T-helper 2 cell (primary cell): ENCODE measurements at regions not wholly inside any gene's neighbourhood (a gene's known extent, or its start where the extent isn't known, plus 50 kb on each side); places are given as distances from the start of the nearest gene placed in this dataset.
"Not testable (repeated sequence)": the region's sequence is repeated elsewhere in the genome, so short reads cannot be mapped to it uniquely, and the experiment has no call there.

Experiments
- DNase-seq, 5 experiments: peaks; one replicate each; pipeline versions ENCODE4 v3.0.0 to v3.0.0-alpha.2; 2012 to 2022

DNA sequence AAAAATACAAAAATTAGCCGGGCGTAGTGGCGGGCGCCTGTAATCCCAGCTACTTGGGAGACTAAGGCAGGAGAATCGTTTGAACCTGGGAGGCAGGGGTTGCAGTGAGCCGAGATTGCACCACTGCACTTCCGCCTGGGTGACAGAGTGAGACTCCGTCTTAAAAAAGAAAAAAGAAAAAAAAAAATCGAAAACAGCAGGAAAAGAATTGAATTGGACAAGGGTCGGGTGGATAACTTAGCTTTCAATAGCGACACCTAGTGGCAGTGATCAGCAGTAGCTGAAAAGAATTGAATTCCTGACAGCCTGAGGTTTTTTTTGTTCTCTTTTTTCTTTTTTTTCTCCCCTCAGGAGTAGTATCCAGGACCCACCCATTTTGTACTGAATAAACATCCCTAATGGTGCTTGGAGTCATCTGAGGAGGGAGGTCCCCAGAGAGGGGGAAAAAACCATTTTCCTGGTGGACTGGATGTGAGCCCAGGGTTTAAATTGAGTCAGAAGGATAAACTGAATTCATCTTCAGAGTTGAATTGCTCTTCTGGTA is 55.1 kb downstream of the CYCS start:
- peak in 4 of 5 experiments; percentile 5 to 72 (median 30) for DNase-seq

- DNase-seq, result no peak
Measured at GRCh38 chr7:25068502-25069213, 56.4 kb downstream of the CYCS start.

- DNase-seq, result no peak
Measured at GRCh38 chr7:25067726-25068501, 57.1 kb downstream of the CYCS start.

- DNase-seq, result no peak
Measured at GRCh38 chr7:25066253-25066652, 58.8 kb downstream of the CYCS start.

- DNase-seq, result no peak
Measured at GRCh38 chr7:25062380-25062779, 62.7 kb downstream of the CYCS start.

DNA sequence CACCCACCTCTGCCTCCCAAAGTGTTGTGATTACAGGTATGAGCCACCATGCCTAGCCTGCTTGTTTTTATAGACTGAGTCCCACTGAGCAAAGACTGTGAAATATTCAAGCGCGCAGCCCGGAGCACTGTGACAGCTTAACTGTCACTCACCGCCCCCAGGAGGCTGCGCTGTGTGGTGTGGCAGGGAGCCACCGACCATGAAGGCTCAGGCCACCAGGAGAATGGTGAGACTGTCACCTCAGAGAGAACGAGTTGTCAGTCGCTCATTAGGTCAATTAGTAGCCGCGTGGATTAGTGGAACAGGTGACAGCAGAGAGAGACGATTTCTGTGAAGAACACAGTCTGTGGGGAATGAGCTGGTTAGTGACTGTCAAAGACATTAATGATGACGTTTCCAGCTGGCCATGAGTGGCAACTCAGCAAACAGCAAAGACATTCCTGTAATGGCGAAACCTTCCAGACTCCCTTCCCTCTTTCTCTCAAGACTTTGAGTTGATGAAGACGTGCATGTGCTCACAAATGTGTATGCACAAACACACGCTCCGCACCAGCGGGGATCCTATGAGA is 64.5 kb downstream of the CYCS start:
- DNase-seq, result no peak

GRCh38 chr7:25059576-25059975 is 65.5 kb downstream of the CYCS start:
- no peak for DNase-seq

DNA sequence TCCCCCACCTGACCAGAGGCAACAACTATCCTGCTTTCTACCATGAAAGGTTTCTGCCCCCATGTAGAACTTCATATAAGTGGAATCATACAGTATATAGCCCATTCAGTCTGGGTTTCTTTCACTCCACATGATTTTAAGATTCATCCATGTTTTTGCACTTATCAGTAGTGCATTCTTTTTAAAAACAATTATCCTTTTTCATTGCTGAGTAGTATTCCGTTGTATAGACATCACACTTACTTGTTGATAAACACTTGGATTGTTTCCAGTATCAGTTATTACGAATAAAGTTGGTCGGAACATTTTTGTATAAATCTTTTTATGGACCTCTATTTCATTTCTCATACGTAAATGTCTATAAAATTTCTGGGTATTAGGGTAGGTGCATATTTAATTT is 68.7 kb downstream of the CYCS start:
- no peak for DNase-seq

DNA sequence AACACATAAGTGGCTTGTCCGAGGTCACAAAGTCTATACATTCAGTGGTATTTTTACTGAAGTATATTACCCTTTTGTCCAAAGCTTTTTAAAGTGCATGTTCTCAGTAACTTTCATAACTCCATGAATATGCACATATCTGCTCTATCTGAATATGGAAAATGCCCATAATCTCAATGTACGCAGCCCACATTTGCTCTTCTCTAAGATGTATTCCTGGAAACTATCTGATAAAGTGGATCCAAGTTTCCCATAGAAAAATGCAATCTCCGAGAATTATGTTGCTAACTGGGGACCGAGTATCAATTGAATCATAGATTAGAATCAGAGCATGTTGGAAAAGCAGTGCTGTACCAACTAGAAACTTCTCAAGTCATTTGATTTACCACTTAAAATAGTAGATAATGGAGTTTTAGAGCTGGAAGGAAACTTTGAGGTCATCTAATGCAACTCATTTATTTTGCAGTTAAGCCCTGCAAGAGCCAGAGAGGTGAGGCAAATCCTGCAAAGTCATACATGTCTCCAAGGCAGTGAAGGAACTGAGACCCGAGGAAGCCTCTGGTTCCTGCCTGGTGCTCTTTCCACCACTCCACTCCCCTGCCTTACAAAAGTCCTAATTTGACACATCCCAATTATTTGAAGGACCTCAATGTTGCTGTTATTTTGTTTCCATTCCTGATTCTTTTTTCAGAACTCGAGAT is 69.4 kb downstream of the CYCS start:
- no peak for DNase-seq

DNA sequence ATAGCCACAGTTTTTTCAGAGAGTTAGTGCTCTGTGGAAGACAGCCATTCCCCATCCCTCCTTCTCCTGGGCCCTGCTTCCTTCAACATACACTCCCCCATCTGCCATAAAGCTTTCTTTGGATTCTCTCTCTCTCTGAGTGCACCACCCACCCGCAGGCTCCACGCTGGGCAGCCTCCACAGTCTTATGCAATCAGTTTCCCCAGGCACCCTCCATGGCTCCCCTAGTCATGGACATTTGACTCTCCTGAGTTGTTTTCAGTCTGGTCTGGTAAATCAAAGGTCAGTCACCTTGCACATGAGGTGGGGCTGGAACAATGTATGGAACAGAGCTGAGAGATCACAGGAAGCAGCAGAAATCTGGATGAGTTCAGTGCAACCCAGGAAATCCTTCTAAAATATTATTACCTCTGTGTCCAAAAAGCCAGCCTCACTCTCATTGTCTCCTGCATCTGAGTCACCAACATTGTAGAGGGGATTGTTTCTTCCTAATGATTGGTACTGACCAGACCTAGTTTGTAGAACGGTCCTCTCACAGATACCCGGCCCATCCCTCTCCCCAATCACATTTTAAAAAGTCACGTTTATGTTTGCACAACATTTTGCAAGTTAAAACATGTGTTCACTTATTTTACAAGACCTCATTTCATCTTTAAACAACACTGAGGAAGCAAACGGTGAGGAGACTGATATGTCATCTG is 70.1 kb downstream of the CYCS start:
- DNase-seq, result no peak

- no peak for DNase-seq
Measured at GRCh38 chr7:25050223-25050622, 70.2 kb upstream of the OSBPL3 start.

DNA sequence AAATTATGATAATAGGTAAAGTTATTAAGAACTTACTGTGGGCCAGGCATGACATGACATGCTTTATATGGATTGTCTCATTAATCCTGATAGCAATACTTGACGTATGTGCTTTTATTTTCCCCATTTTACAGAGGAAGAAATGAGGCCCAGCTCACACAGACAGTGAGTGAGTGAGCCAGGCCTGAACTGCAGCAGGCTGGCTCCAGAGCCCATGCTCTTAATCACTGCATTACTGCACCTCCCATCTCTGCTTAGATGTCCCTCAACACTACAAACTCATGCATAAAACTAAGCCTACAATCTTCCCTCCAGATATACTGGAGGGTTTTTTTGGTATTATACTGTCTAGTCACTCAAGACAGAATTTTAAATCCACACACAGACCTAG is 68.5 kb upstream of the OSBPL3 start:
- no peak for DNase-seq

DNA sequence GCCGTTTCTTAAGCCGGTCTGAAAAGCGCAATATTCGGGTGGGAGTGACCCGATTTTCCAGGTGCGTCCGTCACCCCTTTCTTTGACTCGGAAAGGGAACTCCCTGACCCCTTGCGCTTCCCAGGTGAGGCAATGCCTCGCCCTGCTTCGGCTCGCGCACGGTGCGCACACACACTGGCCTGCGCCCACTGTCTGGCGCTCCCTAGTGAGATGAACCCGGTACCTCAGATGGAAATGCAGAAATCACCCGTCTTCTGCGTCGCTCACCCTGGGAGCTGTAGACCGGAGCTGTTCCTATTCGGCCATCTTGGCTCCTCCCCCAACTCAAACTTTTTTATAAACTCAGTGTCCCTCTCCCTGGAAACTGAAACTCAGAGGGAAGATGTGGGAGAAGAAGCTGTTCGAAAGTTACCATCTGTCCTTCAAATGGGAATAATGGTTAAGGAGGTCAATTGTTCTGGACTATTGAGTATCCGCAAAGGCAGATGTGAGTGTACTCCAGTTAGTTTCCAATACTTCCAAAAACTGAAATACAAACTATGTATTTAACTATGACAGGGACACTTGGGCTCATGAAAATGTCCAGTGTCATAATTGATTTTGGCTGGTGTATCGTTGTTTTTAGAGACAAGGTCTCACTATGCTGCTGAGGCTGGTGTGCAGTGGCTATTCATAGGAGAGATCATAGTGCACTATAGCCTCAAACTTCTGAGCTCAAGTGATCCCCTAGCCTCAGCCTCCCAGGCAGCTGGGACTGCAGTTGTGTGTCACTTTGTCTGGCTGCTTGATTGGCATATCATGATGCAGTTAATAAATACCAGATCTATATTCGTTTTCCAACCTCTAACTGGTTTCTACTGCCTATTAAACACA is 67.8 kb upstream of the OSBPL3 start:
- not testable (repeated sequence) for DNase-seq

- DNase-seq, result no peak
Measured at GRCh38 chr7:25037325-25037724, 57.3 kb upstream of the OSBPL3 start.

DNA sequence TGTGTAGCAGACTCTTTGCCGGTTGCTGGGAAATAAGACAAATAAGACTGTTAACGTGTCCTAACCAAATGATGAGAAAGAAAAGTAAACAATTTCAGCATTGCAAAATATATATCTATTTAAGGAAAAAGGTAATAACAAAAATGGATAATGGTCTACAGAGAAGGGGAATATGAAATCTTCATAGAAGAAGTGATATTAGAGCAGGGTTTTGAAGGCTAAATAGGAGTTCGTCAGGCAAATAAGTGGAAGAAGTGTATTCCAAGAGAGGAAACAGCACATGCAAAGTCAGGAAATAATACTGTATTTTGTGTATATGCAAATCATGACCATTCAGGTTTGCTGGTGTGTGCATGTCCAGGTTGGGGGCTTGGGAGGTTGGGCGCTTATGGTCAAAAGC is 55.3 kb upstream of the OSBPL3 start:
- DNase-seq, result no peak

DNA sequence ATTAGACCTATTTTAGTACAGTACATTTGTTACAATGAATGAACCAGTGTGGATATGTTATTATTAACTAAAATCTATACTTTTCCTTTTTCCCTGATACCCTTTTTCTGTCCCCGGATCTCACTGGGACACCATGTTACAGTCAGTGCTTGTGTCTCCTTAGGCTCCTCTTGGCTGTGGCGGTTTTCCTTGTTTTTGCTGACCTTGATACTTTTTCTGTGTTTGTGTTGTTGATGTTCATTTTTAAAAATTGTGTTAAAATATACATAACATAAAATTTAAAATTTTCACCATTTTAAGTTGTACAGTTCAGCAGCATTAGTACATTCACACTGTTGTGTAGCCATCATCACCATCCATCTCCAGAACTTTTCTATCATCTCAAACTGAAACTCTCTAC is 54.2 kb upstream of the OSBPL3 start:
- DNase-seq, result no peak

GRCh38 chr7:25032774-25033743 is 53.1 kb upstream of the OSBPL3 start:
- DNase-seq, result no peak

GRCh38 chr7:25031432-25031831 is 51.5 kb upstream of the OSBPL3 start:
- no peak for DNase-seq

GRCh38 chr7:25031007-25031406 is 51.0 kb upstream of the OSBPL3 start:
- peak in 1 of 5 experiments; percentile 75 for DNase-seq
